ENCODE measurements at regions not wholly inside any gene's neighbourhood (a gene's known extent, or its start where the extent isn't known, plus 50 kb on each side); places are given as distances from the start of the nearest gene placed in this dataset.

DNA sequence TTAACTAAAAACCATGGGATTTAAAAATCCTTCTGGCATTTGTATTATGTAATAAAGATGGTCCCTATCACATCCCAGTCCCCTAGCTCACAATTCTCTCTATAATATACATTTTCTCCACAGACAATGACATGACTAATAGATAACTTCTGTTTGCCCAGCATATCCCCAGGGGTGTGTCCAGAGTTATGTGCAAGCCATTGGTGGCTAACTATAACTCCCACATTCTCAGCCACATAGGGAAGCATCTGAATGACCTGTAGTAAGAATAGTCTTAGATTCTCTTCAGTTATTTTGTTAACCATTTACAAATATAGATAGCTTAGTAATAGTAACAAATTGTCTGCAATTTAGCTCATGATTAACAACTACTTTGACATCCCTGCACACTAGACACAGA lies 52.2 kb upstream of the RBSN start:
- Histone ChIP-seq H3K27me3 (peaks cover 0 to 32% (median 0%) of the 10 kb centered on the region in 4 donors), H3K36me3 (no peaks in the 10 kb centered on the region), H3K27ac (no peak overlapping the region), H3K4me1 (no peaks in the 10 kb centered on the region), H3K9me3 (no peaks in the 10 kb centered on the region), H3K4me3 (no peak overlapping the region)
- intact Hi-C loops (cut with DNase I), result no loop called here
- TF ChIP-seq POLR2A (IDR thresholded peaks at IDR 0.05), result no peak
- TF ChIP-seq, protein P1, sequence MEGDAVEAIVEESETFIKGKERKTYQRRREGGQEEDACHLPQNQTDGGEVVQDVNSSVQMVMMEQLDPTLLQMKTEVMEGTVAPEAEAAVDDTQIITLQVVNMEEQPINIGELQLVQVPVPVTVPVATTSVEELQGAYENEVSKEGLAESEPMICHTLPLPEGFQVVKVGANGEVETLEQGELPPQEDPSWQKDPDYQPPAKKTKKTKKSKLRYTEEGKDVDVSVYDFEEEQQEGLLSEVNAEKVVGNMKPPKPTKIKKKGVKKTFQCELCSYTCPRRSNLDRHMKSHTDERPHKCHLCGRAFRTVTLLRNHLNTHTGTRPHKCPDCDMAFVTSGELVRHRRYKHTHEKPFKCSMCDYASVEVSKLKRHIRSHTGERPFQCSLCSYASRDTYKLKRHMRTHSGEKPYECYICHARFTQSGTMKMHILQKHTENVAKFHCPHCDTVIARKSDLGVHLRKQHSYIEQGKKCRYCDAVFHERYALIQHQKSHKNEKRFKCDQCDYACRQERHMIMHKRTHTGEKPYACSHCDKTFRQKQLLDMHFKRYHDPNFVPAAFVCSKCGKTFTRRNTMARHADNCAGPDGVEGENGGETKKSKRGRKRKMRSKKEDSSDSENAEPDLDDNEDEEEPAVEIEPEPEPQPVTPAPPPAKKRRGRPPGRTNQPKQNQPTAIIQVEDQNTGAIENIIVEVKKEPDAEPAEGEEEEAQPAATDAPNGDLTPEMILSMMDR (IDR thresholded peaks at IDR 0.05), result no peak
- DNase-seq, result no peak

DNA sequence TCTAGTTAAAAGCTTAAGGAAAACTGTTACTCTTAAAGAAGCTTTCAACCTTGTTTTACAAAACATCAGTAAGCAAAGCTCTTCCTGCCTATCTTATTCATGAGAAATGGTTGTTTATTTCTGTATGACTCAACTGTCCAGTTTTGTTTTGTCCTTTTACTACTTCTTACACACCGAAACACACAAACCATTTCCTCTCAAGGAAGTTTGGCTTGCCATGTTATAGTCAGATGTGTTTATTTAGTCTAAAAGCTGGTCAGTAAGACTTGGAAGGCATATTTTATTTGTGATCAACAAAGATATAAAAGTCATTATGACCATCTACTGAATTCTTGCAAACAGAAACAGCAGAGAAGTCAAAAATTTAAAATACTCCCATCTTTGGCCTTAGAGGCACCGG lies 53.2 kb upstream of the RBSN start:
- 60 to 69% methylated on average over 2 of the region's 2 CpGs for WGBS, 2 donors
- no peak for TF ChIP-seq POLR2A (IDR thresholded peaks at IDR 0.05)
- TF ChIP-seq, protein P1 (IDR thresholded peaks at IDR 0.05), result no peak
- Histone ChIP-seq H3K9me3 (no peaks in the 10 kb centered on the region), H3K4me1 (no peaks in the 10 kb centered on the region), H3K36me3 (no peaks in the 10 kb centered on the region), H3K27me3 (peaks cover 0 to 38% (median 0%) of the 10 kb centered on the region in 4 donors), H3K4me3 (no peak overlapping the region), H3K27ac (no peak overlapping the region)
- intact Hi-C loops (cut with DNase I), result no loop called here
- no peak for DNase-seq

DNA sequence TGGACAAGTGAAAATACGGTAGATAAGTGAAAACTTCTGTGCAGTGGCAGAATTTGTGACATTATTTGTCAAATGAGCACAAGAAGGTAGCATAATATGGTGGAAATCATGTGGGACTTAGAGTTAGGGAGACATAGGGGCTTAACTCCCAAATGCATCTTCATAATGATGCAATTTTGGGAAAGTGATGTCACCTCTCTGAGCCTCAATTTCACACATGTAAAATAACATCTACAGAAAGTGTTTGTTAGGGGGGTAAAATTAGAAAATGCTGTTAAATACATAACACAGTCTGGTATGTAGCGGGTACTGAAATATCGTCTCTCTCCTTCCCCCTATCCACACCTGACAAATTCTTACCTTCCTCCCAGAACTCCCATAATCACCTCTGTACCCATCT lies 52.9 kb upstream of the CAPN7 start:
- peaks cover 0 to 47% (median 0%) of the 10 kb centered on the region in 4 donors for H3K27me3 ChIP-seq
- intact Hi-C loops (cut with DNase I), result no loop called here
- DNase-seq, result no peak
- H3K27ac ChIP-seq, result no peak overlapping the region
- 74 to 91% methylated on average over 3 of the region's 3 CpGs for WGBS, 2 donors
- TF ChIP-seq POLR2A (IDR thresholded peaks at IDR 0.05), result no peak
- TF ChIP-seq, protein P1 (IDR thresholded peaks at IDR 0.05), result no peak
- no peaks in the 10 kb centered on the region for H3K9me3 ChIP-seq
- H3K4me3 ChIP-seq, result no peak overlapping the region
- H3K4me1 ChIP-seq, result no peaks in the 10 kb centered on the region
- no peaks in the 10 kb centered on the region for H3K36me3 ChIP-seq

DNA sequence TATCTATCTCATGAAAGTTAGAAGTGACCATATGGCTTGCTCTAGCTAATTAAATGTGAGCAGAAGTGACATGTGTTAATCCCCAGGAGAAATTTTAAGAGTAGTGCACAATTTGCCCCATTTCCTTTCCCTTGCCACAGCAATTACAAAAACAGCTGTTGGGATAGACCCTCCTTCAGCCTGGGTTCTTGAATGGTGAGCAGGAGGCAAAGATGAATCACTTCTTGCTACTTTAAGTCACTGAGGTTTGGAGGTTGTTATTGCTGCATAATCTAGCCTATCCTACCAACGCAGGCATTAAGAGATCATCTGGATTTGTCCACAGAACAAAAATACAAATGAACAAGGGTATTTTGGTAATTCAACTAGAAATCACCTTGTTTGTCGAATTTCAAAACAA lies 51.7 kb upstream of the CAPN7 start:
- DNase-seq, result no peak
- no peak overlapping the region for H3K4me3 ChIP-seq
- WGBS, 2 donors, result 42% methylated on average over 2 of the region's 2 CpGs
- TF ChIP-seq, protein P1 (IDR thresholded peaks at IDR 0.05), result no peak
- no peak for TF ChIP-seq POLR2A (IDR thresholded peaks at IDR 0.05)
- H3K27ac ChIP-seq, result no peak overlapping the region
- H3K9me3 ChIP-seq, result no peaks in the 10 kb centered on the region
- no peaks in the 10 kb centered on the region for H3K4me1 ChIP-seq
- peaks cover 0 to 50% (median 0%) of the 10 kb centered on the region in 4 donors for H3K27me3 ChIP-seq
- H3K36me3 ChIP-seq, result no peaks in the 10 kb centered on the region
- intact Hi-C loops (cut with DNase I), result no loop called here

DNA sequence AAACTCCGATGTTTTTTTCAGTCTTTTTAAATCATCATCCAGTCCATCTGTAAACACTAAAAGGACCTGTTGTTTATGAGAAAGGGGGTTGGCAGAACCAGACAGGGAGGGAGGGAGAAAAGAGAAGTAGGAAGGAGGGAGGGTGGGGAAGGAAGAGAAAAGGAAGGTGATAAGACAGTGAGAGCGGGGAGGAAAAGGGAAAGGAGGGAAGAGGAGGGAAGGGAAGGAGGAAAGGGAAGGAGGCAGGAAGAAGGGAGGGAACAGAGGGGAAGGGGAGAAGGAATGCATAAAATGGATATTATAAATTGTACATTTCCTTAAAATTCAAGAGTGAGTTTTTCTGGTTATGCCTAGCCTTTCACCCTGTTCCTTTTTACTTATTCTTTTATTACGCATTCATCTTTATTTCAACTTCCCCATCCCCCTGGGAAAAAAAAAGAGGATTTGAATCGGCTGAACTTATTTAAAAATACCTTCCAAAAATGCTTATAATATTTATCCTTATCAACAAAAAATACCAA lies 50.1 kb upstream of the CAPN7 start:
- peaks cover 0 to 50% (median 0%) of the 10 kb centered on the region in 4 donors for H3K27me3 ChIP-seq
- DNase-seq, result no peak
- H3K27ac ChIP-seq, result no peak overlapping the region
- no peaks in the 10 kb centered on the region for H3K9me3 ChIP-seq
- WGBS, 2 donors, result 72 to 76% methylated on average over 4 of the region's 4 CpGs
- no peaks in the 10 kb centered on the region for H3K4me1 ChIP-seq
- H3K36me3 ChIP-seq, result no peaks in the 10 kb centered on the region
- intact Hi-C loops (cut with DNase I), result no loop called here
- no peak overlapping the region for H3K4me3 ChIP-seq
- TF ChIP-seq, protein P1 (IDR thresholded peaks at IDR 0.05), result no peak
- no peak for TF ChIP-seq POLR2A (IDR thresholded peaks at IDR 0.05)
